Ishikawa (cell line): ENCODE measurements at regions not wholly inside any gene's neighbourhood (a gene's known extent, or its start where the extent isn't known, plus 50 kb on each side); places are given as distances from the start of the nearest gene placed in this dataset.

Experiments used
- CEBPB ChIP-seq: IDR thresholded peaks from 2 replicates; pipeline ENCODE4 v1.6.1; 2012
- CREB1 ChIP-seq: IDR thresholded peaks from 2 replicates; pipeline ENCODE4 v1.6.1; 2012; ENCODE audit warnings: low read depth
- EGR1 ChIP-seq: IDR thresholded peaks from 2 replicates; pipeline ENCODE4 v1.6.1; 2012
- EP300 ChIP-seq: IDR thresholded peaks from 2 replicates; pipeline ENCODE4 v1.6.1; 2012; ENCODE audit warnings: borderline replicate concordance
- FOXM1 ChIP-seq: IDR thresholded peaks from 2 replicates; pipeline ENCODE4 v1.6.1; 2012; ENCODE audit warnings: low read depth, borderline replicate concordance
- MAX ChIP-seq: IDR thresholded peaks from 2 replicates; pipeline ENCODE4 v1.6.1; 2012
- NFIC ChIP-seq: IDR thresholded peaks from 2 replicates; pipeline ENCODE4 v1.6.1; 2012
- RAD21 ChIP-seq: IDR thresholded peaks from 2 replicates; pipeline ENCODE4 v1.6.1; 2012; ENCODE audit warnings: low read depth
- REST ChIP-seq: IDR thresholded peaks from 2 replicates; pipeline ENCODE4 v1.6.1; 2012; ENCODE audit warnings: low read depth, mild to moderate bottlenecking
- TAF1 ChIP-seq: IDR thresholded peaks from 2 replicates; pipeline ENCODE4 v1.6.1; 2012; ENCODE audit warnings: low read depth, mild to moderate bottlenecking
- TCF12 ChIP-seq: IDR thresholded peaks from 2 replicates; pipeline ENCODE4 v1.6.1; 2012; ENCODE audit warnings: low read depth
- TEAD4 ChIP-seq: IDR thresholded peaks from 2 replicates; pipeline ENCODE4 v1.6.1; 2012
- USF1 ChIP-seq: IDR thresholded peaks from 2 replicates; pipeline ENCODE4 v1.6.1; 2012
- YY1 ChIP-seq: IDR thresholded peaks from 2 replicates; pipeline ENCODE4 v1.6.1; 2012; ENCODE audit warnings: low read depth
- ZBTB7A ChIP-seq: IDR thresholded peaks from 2 replicates; pipeline ENCODE4 v1.6.1; 2012; ENCODE audit warnings: low read depth

- TF ChIP-seq CEBPB (no peak), USF1 (no peak), FOXM1 (no peak), TEAD4 (no peak), CREB1 (no peak), MAX (no peak), TCF12 (no peak), NFIC (no peak)
These were observed 449.6 kb upstream of the BRINP1 start for GRCh38 chr9:119818726-119819435.

GRCh38 chr9:119810645-119811429 is 441.6 kb upstream of the BRINP1 start:
- no peak for TF ChIP-seq TAF1
- TF ChIP-seq MAX = no peak
- TF ChIP-seq EP300 = no peak
- TF ChIP-seq TCF12 = no peak
- TF ChIP-seq CEBPB = no peak
- TF ChIP-seq ZBTB7A = no peak
- no peak for TF ChIP-seq YY1
- TF ChIP-seq REST = no peak
- TF ChIP-seq CREB1 = no peak
- no peak for TF ChIP-seq USF1

- no peak for TF ChIP-seq FOXM1
- no peak for TF ChIP-seq CEBPB
- no peak for TF ChIP-seq NFIC
- TF ChIP-seq USF1 = no peak
- no peak for TF ChIP-seq TEAD4
- no peak for TF ChIP-seq ZBTB7A
- no peak for TF ChIP-seq REST
- no peak for TF ChIP-seq CREB1
- no peak for TF ChIP-seq YY1
- TF ChIP-seq RAD21 = no peak
- no peak for TF ChIP-seq EP300
- TF ChIP-seq MAX = no peak
These were observed 434.4 kb upstream of the BRINP1 start for GRCh38 chr9:119803679-119804078.

GRCh38 chr9:119802621-119803020 is 433.4 kb upstream of the BRINP1 start:
- no peak for TF ChIP-seq USF1
- no peak for TF ChIP-seq MAX
- TF ChIP-seq CEBPB = no peak
- no peak for TF ChIP-seq EGR1
- TF ChIP-seq NFIC = no peak
- no peak for TF ChIP-seq RAD21
- no peak for TF ChIP-seq YY1
- no peak for TF ChIP-seq TAF1
- no peak for TF ChIP-seq TCF12
